ENCODE measurements at regions not wholly inside any gene's neighbourhood (a gene's known extent, or its start where the extent isn't known, plus 50 kb on each side); places are given as distances from the start of the nearest gene placed in this dataset.

DNA sequence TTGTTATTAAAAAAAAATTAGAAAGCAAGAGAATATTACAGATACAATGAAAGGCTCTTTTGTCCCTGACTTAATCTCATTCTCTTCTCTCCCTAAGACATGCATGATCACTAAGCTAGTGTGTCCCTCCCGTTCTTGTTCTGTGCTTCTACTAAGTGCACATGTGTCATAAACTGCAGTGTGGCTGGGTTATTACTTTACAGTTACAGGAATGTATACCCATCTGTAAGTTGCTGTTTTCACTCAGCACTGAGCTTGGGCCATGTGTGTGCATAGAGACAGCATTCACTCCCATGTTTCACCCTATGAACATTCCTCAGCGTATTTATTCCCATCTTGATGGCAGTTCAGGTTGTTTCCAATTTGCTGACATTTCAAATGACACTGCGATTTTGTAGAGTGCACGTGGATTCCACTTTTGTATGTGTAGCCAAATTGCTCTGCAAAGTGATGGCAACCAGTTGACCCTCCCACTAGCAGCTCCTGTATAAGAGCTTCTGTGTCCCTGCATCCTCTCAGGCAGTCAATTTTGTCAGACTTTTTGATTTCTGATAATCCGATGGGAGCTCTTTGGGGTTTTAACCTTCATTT is 145.8 kb upstream of the UBE2E1 start:
- intact Hi-C loops (cut with DNase I) = no loop called here
- Histone ChIP-seq H3K27me3 (no peaks in the 10 kb centered on the region), H3K36me3 (no peaks in the 10 kb centered on the region), H3K4me1 (no peaks in the 10 kb centered on the region), H3K27ac (no peak overlapping the region), H3K9me3 (no peaks in the 10 kb centered on the region), H3K4me3 (no peak overlapping the region)
- no peak for ATAC-seq
- DNase-seq = no peak
- TF ChIP-seq, protein P1, sequence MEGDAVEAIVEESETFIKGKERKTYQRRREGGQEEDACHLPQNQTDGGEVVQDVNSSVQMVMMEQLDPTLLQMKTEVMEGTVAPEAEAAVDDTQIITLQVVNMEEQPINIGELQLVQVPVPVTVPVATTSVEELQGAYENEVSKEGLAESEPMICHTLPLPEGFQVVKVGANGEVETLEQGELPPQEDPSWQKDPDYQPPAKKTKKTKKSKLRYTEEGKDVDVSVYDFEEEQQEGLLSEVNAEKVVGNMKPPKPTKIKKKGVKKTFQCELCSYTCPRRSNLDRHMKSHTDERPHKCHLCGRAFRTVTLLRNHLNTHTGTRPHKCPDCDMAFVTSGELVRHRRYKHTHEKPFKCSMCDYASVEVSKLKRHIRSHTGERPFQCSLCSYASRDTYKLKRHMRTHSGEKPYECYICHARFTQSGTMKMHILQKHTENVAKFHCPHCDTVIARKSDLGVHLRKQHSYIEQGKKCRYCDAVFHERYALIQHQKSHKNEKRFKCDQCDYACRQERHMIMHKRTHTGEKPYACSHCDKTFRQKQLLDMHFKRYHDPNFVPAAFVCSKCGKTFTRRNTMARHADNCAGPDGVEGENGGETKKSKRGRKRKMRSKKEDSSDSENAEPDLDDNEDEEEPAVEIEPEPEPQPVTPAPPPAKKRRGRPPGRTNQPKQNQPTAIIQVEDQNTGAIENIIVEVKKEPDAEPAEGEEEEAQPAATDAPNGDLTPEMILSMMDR (IDR thresholded peaks at IDR 0.05) = no peak

DNA sequence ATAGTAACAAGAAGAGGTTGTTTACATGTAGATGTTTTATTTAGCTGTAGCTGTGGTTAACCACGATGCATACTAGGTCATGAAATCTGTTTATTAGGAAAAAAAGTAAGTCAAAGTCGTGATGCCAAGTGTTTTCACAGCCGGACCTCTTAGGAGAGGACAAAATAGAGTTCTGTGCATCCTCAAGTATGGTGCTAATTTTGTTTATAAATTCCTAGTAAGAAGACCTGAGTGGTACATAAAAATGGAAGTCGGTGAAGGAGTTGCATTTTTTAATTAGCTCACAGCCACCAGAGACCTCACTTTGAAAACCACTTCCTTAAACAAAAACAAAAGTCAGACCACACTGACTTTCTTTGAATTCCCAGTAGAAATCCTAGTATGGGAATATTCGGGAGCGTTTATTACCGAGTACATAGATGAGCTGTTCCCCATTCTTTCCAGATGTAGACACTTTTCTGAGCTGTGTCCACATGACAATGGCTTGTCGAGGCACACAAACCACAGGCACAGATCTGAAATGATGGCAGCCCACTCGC is 143.6 kb upstream of the UBE2E1 start:
- H3K36me3 ChIP-seq = no peaks in the 10 kb centered on the region
- no peak overlapping the region for H3K27ac ChIP-seq
- intact Hi-C loops (cut with DNase I) = no loop called here
- ATAC-seq (no peak), DNase-seq (no peak)
- H3K4me3 ChIP-seq = no peak overlapping the region
- no peaks in the 10 kb centered on the region for H3K27me3 ChIP-seq
- H3K4me1 ChIP-seq = no peaks in the 10 kb centered on the region
- no peaks in the 10 kb centered on the region for H3K9me3 ChIP-seq
- TF ChIP-seq, protein P1 (IDR thresholded peaks at IDR 0.05) = no peak

DNA sequence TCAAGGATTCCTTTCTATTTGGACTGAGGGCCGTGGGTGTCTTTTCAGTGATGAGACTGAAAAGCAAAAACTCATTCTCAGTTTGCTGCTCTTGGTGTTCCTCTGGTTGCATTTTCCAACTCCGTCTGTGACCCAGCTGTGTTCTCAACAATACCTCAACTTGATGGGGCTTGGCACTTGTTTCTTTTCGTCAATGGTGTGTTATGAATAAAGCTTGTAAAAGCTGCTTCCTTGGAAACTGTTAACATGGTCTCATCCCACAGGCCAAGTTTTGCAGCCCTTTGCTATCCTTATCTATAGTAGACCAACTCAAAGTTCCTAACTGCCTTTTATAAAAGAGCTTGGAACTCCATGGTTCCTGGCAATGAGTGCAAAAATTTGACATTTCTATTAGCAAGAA is 142.5 kb upstream of the UBE2E1 start:
- ATAC-seq (no peak), DNase-seq (no peak)
- no peaks in the 10 kb centered on the region for H3K27me3 ChIP-seq
- TF ChIP-seq, protein P1 (IDR thresholded peaks at IDR 0.05) = no peak
- intact Hi-C loops (cut with DNase I) = no loop called here
- no peak overlapping the region for H3K4me3 ChIP-seq
- H3K36me3 ChIP-seq = no peaks in the 10 kb centered on the region
- no peak overlapping the region for H3K27ac ChIP-seq
- no peaks in the 10 kb centered on the region for H3K9me3 ChIP-seq
- no peaks in the 10 kb centered on the region for H3K4me1 ChIP-seq

DNA sequence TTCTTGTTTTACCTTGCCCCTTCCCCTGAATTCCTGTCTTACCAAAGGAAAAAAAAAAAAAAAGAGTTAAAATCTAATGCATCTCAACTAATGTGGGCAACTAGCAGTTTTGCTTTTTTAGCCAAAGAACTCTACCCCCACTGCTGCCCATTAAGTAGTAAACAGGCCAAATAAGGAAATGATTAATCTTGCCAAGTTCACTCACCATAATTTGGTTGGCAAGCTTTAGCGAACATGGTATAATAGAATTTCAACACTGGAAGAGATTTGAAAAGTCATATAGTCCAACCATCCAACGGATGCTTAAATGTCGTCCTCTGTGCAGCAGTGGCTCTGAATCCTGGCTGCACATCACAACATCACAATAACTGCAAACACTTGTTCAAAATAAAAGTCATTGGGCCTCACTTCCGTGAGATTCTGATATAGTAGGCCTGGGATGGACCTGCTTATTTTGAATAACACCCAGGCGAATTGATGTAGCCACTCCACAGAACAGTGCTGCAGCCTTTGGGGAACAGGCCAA is 142.0 kb upstream of the UBE2E1 start:
- Histone ChIP-seq H3K4me1 (no peaks in the 10 kb centered on the region), H3K27me3 (no peaks in the 10 kb centered on the region), H3K27ac (no peak overlapping the region), H3K36me3 (no peaks in the 10 kb centered on the region), H3K4me3 (no peak overlapping the region), H3K9me3 (no peaks in the 10 kb centered on the region)
- ATAC-seq = no peak
- no peak for DNase-seq
- TF ChIP-seq, protein P1 (IDR thresholded peaks at IDR 0.05) = no peak
- intact Hi-C loops (cut with DNase I) = no loop called here

DNA sequence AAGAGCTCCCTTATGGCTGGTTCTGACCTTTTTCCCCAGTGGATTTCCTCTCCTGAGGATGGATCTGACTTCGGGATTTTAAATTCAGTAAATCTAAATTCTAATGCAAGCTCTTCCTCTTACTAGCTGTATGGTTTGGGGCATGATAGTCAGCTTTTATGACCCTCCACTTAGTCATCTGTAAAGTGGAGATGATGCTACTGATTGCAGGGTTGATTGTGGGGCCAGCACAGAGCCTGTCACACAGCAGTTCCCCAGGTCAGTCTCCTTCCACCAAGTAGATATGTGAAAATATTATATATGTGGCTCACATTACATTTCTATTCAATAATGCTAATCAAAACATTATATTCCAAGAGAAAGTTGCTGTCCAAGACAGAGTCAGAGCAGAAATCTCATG is 141.3 kb upstream of the UBE2E1 start:
- Histone ChIP-seq H3K9me3 (no peaks in the 10 kb centered on the region), H3K4me3 (no peak overlapping the region), H3K4me1 (no peaks in the 10 kb centered on the region), H3K36me3 (no peaks in the 10 kb centered on the region), H3K27me3 (no peaks in the 10 kb centered on the region), H3K27ac (no peak overlapping the region)
- TF ChIP-seq, protein P1 (IDR thresholded peaks at IDR 0.05) = no peak
- ATAC-seq = no peak
- no peak for DNase-seq
- intact Hi-C loops (cut with DNase I) = no loop called here
